ENCODE measurements at regions not wholly inside any gene's neighbourhood (a gene's known extent, or its start where the extent isn't known, plus 50 kb on each side); places are given as distances from the start of the nearest gene placed in this dataset.
"Not testable (repeated sequence)": the region's sequence is repeated elsewhere in the genome, so short reads cannot be mapped to it uniquely, and the experiment has no call there.

DNA sequence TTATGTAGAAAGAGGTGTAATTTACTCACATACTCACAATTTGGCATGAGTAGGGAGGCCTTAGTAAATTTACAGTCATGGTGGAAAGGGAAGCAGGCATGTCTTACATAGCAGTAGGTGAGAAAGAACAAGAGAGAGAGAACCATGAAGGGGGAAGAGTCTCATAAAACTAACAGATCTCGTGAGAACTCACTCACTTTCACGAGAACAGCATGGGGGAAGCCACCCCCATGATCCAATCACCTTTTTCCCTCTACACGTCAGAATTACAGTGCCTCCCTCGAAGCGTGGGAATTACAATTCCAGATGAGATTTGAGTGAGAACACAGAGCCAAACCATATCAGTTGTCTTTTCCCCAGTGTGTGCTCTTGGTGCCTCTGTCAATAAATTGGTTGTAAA, 855.3 kb downstream of the TBL1XR1 start:
- no peak for DNase-seq (ENCODE audit: low read depth)

DNA sequence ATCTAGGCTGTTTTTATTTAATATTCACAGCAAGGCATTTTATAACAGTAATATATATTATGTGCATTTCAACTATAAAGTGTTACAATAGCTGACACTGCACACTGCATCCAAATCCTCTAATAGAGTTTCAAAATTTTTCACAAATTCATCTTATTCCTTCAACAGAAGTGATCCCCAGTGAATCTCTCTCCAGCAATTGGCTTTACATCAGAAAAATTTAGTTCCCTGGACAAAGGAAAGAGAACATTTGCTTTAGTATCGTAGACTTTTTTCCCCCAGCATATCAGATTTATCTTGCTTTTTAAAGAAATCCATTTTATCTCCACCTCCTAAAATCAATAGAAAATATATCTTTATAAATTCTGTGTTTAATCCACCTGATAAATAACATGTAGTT, 868.6 kb downstream of the TBL1XR1 start:
- no peak for DNase-seq (ENCODE audit: low read depth)

DNA sequence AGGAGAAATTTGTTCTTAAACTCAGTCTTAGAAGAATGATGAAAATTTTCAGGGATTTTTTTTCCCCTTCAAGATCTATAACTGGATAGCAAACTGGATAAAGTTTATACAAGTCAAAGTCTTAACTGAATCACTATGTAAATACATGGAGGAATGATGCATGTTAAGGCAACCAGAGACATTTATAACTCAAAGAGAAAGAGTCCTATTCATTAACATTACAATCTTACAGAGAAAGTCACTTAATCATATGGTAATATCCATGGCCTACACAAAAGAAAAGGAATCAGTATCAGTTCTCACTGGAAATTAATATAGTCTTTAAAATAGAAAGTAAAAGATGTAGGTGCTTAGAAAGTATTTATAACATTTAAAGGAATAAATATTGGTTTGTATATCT, 869.1 kb downstream of the TBL1XR1 start:
- no peak for DNase-seq (ENCODE audit: low read depth)

DNA sequence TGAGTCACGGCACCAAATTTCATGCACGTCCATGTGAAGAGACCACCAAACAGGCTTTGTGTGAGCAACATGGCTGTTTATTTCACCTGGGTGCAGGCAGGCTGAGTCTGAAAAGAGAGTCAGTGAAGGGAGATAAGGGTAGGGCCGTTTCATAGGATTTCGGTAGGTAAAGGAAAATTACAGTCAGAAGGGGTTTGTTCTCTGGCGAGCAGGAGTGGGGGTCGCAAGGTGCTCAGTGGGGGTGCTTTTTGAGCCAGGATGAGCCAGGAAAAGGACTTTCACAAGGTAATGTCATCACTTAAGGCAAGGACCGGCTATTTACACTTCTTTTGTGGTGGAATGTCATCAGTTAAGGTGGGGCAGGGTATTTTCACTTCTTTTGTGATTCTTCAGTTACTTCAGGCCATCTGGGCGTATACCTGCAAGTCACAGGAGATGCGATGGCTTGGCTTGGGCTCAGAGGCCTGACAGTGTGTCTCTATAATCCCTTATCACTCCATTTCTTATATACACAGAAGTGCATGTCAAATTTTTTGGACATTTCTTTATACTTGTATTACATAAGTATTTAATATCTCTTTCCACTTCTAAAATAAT, 870.3 kb downstream of the TBL1XR1 start:
- not testable (repeated sequence) for DNase-seq (ENCODE audit: low read depth)

DNA sequence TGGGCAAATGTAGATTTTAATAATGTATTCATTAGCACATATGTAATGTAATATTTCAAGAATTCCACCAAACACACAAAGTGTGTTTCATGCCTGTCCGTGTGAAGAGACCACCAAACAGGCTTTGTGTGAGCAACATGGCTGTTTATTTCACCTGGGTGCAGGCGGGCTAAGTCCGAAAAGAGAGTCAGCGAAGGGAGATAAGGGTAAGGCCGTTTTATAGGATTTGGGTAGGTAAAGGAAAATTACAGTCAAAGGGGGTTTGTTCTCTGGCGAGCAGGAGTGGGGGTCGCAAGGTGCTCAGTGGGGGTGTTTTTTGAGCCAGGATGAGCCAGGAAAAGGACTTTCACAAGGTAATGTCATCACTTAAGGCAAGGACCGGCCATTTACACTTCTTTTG, 875.8 kb downstream of the TBL1XR1 start:
- DNase-seq (ENCODE audit: low read depth): not testable (repeated sequence)

DNA sequence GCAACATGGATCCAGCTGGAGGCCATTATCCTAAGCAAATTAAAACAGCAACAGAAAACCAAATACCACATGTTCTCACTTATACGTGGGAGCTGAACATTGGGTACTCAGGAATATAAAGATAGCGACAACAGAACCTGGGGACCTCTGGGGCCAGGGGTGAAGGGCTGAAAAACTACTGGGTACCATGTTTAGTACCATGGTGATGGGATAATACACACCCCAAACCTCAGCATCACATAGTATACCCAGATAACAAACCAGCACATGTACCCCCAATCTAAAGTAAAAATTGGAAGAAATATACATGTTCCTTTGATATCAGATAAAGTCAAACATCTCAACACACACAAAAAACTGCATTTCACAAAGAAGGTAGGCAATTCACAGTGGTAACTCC, 876.2 kb downstream of the TBL1XR1 start:
- DNase-seq (ENCODE audit: low read depth): no peak

DNA sequence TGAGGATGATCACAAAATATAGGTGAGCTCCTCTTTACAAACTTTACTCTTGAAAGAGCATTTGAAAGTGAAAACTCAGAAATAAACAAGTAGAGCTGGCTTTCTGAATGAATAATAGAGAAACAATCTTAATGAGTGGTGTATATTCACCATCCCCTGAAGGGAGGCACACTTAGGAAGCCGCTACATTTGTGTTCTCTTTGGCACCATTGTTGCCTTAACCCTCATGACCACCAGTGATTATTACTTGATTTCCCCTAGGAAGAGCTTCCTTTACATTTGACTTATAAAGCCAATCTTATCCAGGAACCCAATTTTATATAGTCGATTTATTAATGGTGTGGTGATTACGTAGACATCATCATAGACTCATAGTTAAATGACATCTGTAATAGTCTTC, 883.9 kb downstream of the TBL1XR1 start:
- DNase-seq (ENCODE audit: low read depth): no peak

DNA sequence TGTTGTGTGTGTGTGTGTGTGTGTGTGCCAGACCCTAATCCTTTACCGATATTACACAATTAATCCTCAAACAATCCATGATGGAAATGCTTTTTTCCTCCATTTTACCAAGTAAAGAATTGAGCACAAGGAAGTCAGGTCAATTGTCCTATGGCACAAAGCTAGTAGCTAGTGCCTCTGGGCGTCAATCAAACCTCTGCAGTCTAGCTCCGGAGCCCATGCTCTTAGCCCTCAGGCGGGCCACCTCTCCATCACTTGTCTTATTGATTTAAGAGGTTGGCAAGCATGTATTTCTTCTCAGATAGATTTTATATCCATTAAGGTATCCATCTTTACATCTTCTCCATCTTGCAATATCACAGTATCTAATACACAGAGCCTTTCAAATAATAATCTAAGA, 886.6 kb downstream of the TBL1XR1 start:
- DNase-seq (ENCODE audit: low read depth): no peak

DNA sequence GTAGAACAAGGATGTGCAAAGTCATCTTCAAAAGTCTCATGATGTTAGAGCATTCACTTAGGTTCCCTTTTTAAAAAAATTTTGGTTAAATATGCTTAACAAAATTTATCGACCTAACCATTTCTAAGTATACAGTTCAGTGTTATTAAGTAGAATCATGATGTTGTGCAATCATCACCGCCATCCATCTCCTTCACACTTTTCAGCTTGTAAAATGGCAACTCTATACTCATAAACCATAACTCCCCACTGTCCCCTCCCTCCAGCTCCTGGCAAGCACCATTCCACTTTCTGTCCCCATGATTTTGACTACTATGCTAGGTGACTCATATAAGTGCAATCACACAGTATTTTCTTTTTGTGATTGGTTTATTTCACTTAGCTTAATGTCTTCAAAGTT, 895.0 kb downstream of the TBL1XR1 start:
- peak; percentile 38 for DNase-seq (ENCODE audit: low read depth)

DNA sequence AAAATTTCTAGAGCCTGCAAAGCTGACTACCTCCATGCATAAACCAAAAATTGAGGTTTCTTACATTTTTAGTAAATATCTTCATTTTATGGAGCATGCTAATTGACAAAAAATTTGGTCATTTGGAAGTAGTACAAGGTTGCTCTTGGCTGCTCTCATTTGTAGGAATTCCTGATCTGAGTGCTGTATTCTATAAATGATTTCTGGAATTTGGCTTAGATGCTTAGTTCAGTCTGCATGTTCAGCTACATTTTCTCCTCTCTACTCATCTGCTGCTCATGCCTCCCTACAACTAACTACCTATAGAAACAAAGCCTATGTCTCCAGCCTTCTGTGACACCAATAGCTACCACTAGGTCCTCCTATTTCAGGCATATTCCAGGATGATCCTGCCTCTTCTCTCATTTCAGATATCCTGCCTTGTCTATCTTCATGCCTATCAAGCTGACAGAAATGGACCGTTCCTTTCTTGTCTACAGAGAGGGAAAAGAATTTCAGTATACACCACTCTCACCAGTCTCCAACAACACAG, 901.1 kb downstream of the TBL1XR1 start:
- DNase-seq (ENCODE audit: low read depth): no peak

DNA sequence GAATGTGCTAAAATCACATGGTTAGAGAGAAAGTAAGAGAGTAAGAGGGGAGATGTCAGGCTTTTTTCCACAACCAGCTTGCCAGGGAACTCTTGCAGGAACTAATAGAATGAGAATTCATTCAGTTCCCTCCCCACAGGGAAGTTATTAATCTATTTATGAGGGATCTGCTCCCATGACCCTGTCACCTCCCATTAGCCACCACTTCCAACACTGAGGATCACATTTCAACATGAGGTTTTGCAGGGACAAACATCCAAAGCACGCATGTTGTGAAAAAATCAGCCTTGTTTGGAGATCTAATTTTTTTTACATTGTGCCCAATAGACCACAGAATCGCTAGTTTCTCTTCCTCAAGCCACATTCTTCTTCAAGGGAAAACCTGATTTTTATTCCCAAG, 904.0 kb downstream of the TBL1XR1 start:
- peak; percentile 53 for DNase-seq (ENCODE audit: low read depth)

DNA sequence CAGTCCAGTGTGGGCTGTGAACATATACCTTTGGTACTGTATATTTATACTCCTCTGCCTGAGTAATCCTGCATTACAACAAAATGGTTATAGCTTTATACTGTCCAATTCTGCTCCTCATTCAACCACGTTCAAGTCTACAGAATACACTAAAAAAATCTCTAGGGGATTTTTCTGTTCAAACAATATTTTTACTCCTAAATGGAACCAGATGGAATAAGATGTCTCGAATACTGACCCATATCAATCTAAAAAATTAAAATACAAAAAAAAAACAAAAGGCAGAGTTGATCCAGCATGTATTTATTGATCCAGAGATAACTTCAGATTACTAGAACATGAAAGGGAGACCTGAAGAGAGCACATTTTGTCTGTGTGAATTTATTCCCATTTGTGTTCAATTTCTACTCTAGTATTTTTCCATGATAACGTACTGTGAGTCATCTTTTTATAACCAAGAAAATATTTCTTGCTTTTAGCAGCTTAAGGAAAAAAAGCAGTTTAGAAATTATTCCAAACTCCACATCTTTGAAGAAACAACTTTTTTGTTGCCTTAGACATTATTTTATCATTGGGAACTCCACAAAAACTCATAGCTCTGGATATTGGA, 910.7 kb downstream of the TBL1XR1 start:
- DNase-seq (ENCODE audit: low read depth): no peak

DNA sequence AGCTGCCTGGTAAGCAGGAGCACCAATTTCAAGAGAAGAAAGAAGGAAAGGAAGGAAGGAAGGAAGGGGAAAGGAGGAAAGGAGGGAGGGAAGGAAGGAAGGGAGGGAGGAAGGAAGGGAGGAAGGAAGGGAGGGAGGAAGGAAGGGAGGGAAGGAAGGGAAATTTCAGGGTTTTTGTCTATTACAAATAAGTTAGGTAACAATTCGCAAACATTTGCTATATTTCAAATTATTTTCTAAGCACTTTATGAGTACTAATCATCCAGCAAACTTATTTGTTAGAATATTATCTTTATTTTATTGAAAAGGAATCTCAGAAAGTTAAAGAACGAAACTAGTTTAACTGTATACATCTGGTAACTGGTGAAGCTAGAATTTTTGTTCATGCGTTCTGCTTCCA, 921.7 kb downstream of the TBL1XR1 start:
- no peak for DNase-seq (ENCODE audit: low read depth)

DNA sequence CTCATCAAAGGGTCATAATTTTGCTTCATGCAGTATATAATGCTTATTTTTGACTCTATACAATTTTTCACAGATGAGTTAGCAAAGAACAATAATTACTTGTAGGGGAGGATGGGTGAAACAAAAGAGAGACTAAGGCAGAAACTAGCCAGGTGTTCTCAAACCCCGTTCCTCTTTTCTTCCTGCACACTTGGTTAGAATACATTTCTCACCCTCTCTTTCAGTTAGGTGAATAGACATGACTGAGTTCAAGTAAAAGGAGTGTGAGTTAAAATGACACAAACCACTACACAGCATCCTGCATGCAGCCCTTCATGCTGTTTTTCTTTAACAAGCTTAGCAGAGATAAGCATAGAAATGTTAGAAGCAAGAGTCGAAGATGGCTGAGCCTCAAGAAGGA, 922.2 kb downstream of the TBL1XR1 start:
- no peak for DNase-seq (ENCODE audit: low read depth)

DNA sequence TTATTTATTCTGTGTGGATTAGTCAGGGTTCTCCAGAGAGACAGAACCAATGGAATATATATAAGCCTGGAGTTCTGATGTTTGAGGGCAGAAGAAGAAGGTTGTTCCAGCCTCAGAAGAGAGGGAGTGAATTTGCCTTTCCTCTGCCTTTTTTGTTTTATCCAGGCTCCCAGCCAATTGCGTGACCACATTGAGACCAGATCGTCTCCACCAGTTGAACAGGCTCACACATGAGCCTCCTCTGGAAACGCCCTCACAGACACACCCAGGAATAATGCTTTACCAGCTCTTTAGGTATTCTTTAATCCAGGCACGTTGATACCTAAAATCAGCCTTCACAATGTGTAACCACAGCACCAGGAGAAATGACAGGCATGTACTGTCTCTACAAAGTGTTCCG, 923.1 kb downstream of the TBL1XR1 start:
- peak; percentile 10 for DNase-seq (ENCODE audit: low read depth)

DNA sequence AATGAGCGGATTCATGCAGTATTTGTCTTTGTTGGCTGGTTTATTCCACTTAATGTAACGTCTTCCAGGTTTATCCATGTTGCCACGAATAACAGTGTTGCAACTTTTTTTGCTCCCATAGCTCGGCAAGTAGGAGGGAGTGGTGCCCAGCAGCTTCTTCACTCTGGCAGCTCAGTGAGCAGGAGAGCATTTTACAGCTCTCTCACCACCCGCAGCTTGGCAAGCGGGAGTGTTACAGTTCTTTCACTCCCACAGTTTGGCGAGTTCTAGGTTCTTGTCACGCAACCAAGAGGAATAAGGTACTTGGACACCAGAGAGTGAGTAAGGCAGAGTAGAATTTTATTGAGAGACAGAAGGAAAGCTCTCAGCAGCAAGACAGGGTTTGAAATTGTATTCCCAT, 935.2 kb downstream of the TBL1XR1 start:
- DNase-seq (ENCODE audit: low read depth): peak; percentile 65

DNA sequence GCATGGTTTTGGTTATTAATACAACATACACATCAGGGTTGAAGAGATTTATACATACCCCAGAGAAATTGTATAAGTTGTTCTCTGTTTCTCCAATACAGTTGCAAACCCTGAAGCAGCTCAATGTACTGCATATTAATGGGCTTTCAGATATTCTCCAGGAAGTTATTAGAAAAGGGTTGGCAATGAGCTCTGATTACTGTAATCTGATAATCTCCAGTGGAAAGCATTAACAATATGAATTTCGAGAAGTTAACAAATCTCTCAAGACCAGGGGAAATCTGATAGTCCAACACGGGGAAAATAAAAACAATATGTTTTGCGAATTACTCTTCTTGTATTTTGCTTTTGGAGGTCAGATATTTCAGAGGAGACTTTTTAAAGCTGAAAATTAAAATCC, 950.1 kb downstream of the TBL1XR1 start:
- no peak for DNase-seq (ENCODE audit: low read depth)

DNA sequence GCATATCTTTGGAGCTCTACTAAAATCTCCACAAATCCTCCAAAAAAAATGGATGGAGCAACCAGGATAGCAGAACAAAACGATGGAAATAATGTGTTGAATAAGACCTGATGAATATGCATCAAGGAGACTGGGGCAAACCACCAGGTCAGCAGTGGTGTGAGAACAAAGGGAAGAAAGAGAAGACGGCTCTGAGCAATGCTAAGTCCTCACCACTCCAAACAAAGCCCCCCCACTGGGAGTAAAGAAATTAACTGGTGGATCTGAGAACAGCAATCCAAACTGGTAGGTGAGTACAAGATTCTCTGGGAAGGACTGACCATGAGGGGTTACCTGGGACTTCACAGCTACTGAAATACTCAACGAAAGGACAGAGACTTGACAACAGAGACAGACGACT, 977.3 kb downstream of the TBL1XR1 start:
- DNase-seq (ENCODE audit: low read depth): peak; percentile 18

DNA sequence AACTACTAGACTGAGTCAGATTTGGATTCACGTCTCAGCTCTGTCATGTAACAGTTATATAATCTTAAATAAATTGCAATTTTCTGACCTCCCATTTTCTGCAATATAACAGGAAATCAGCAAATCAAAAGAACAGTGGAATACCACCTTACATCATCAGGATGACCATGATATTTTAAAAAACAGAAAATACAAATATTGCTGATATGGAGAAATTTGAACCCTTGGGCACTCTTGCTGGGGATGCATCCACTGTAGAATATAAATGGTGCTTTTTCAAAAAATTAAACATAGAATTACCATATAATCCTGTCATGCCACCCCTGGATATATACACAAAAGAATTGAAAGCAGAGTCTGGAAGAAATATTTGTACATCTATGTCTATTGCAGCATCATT, 982.5 kb downstream of the TBL1XR1 start:
- DNase-seq (ENCODE audit: low read depth): no peak

DNA sequence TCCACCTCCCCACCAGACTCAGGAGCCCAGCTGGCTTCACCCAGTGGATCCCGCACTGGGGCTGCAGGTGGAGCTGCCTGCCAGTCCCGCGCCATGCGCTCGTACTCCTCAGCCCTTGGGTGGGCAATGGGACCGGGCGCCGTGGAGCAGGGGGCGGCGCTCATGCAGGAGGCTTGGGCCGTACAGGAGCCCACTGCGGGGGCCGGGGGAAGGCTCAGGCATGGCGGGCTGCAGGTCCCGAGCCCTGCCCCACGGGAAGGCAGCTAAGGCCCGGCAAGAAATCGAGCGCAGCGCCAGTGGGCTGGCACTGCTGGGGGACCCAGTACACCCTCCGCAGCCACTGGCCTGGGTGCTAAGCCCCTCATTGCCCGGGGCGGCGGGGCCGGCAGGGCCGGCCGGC, 984.0 kb downstream of the TBL1XR1 start:
- DNase-seq (ENCODE audit: low read depth): not testable (repeated sequence)

DNA sequence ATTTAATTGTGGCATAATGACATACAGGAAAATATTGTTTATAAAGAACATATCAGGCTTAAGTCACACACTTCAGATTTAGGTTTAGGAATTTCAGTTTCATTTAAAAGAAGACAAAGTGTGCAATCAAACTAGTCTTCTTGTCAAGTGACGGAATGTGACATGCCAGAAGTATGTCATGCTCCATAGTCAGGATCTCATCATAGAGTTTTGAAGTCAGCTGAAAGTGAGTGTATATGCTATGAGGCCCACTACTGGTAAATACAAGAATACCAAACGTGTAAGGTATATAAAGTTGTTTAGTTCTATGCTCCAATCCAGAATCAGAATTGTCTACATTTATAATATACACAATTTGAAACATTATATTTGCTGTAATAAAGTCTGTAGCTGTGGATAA, 988.4 kb downstream of the TBL1XR1 start:
- DNase-seq (ENCODE audit: low read depth): no peak

DNA sequence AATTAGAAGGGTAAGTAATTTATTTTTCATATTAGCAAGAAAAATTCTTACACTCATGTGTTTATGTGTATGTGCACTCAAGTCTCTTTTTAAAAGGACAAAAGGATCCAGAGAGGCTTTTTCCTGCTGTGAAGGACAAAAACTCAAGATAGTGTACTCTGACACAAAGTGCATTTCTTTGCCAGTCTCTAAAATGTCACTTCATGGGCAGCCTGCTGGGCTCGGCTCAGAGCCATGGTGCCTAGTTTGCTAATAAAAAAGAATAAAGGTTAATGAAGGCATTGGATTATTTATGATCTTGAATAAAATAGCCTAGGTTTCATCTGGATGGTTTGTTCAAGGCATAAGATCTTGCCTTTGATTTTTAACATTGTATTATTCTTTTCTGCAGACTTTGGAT, 989.0 kb downstream of the TBL1XR1 start:
- DNase-seq (ENCODE audit: low read depth): no peak

DNA sequence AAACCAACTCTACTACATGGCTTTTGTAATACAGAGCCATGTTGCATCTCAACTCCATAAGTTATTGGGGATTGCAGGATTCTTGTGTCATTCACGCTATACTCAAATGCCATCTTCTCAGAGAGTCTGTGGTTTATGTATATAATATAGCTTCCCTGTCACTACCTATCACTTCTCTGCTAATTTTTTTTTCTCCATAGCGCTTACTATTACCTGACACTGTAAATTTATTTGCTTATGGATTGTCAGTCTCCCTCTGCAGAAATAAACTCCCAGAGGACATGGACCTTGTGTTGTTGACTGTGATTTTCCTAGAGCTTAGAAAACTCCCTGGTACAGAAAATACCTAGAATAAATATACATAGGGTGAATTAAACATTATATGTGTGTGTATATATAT, 990.5 kb downstream of the TBL1XR1 start:
- DNase-seq (ENCODE audit: low read depth): no peak

DNA sequence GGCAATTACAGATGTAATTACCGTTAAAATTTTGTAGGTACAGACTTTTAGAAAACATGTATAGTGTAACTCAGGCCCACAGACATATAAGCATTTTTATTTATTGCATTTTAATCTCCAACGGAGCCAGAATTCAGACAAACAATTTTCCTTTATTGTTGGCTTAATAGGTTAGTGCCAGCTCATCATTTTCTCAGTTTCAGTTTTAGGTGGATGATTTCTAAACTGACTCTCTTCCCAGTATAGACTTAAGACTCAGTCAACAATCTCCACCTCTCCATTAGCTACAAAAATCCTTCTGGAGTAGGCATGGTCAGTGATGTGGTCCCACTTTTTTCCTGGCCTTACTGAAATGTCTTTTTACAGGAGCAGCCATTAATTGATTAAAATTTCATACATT, 994.6 kb downstream of the TBL1XR1 start:
- no peak for DNase-seq (ENCODE audit: low read depth)
